SKM-1 treated with dmso at 0.1 percent for 144 hours (cell line): ENCODE measurements at regions not wholly inside any gene's neighbourhood (a gene's known extent, or its start where the extent isn't known, plus 50 kb on each side); places are given as distances from the start of the nearest gene placed in this dataset.

ENCODE experiments used
- DNase-seq: peaks from one replicate; lab custom pipeline; 2025; ENCODE audit not compliant: unreplicated experiment; lab: John Stamatoyannopoulos, UW

DNA sequence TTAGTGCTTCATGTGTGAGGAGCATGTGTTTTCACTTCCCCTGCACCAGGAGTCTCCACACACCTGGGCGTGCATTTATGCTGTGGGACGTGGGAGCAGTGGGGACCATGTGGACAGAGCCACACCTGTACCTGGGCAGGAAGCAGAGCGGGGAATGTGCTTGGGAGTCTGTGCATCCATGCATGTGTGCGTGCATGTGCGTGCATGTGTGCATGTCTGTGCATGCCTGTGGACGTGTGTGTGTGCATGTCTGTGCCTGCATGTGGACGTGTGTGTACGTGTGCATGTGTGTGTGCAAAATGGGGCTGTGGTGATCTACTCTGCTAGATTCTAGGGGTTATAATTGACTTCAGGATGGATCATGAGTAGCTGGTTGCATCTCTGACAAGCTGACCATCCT, 224.0 kb upstream of the GMDS start:
- no peak for DNase-seq

- DNase-seq: no peak
Observed at GRCh38 chr6:2468601-2468955, 223.2 kb upstream of the GMDS start.

DNA sequence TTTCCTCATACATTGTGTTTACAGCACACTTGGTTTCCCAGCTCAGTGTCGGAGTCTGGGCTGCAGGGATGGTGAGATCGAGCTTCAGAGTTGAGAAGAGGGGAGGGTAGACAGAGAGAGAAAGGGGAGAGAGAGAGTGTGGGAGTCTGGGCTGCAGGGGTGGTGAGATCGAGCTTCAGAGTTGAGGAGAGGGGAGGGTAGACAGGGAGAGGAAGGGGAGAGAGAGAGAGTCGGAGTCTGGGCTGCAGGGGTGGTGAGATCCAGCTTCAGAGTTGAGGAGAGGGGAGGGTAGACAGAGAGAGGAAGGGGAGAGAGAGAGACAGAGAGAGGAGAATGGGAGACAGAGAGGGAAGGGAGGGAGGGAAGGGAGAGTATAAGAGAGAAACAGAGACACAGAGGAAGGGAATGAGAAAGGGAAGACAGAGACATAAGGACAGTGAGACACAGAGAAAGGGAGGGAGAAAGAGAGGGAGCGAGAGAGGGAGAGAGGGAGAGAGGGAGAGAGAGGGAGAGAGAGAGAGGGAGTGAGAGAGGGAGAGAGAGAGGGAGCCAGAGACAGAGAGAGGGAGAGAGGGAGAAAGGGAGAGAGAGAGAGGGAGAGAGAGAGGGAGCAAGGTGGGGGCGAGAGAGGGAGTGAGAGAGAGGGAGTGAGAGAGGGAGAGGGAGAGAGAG, 222.7 kb upstream of the GMDS start:
- no peak for DNase-seq

DNA sequence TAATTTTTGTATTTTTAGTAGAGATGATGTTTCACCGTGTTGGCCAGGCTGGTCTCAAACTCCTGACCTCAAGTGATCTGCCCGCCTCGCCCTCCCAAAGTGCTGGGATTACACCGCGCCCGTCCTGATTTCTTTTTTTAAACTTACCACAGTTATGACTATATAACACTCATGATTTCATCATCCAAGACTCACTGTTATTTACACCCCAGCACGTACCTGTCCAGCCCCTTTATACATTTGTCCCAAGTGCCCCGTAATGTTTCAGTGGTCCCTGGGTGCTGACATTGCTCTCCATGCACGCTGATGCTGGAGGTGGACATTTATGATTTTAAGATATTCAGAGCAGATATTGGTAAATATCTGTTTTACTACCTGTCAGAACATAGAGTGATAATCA, 219.9 kb upstream of the GMDS start:
- no peak for DNase-seq

DNA sequence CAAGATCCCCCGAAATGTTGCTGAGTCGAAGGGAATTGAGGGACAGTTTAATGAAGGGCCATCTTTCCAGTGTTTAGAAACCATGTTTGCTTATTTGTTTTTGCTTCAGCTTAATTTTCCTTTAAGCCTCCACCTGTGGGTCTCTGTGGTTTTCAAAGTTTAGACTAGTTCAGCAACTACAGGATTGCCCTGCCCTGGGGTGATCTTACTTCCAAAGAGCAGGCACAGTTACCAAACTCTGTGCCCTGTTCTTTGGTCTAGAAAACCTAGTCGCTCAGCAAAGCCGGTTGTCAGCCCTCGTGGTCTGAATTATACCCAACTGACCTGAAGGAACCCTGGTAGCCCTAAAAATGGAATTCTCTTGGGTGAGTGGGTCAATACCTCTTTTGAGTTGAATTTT, 219.2 kb upstream of the GMDS start:
- no peak for DNase-seq

DNA sequence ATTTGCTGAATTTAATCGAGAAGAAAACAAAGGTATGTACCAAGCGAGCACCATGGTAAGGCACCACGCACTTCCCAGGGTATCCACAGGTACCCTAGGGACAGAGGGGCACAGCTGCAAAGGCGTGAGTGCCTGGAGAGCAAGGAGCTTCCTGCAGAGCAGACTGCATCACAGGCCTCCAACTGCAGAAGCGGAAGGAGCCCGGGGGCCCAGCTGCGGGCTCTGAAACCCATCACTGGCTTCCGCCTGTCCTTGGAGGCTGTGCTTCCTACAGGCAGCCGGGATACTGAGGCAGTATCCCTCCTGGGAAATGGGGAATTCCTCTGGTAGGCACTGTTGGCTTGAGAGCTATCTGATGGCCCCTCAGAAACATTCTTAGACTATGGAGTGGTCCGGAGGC, 217.4 kb upstream of the GMDS start:
- no peak for DNase-seq

GRCh38 chr6:2460216-2460745, 214.9 kb upstream of the GMDS start:
- no peak for DNase-seq

DNA sequence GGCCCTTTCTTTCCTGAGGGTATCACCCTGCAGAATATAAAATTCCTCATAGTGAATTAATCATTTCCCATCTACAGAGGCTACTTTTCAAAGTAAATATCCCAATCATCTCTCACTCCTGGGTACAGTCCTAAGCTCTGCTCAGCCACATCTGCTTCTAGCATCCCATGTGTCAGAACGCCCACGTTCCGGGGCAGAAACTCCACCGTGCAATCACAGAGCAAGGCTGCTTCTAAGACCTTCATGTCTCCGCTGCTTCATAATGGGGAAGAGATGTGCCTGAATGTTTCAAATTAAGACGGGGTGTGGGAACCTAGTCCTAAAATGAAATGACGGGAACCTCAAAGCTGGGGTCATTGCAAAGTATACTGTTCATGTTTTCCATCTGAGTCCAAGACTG, 208.8 kb upstream of the GMDS start:
- DNase-seq: no peak

- no peak for DNase-seq
Observed at GRCh38 chr6:2450546-2450945, 205.1 kb upstream of the GMDS start.

GRCh38 chr6:2449572-2449940, 204.2 kb upstream of the GMDS start:
- no peak for DNase-seq

- peak; percentile 66 for DNase-seq
Observed at GRCh38 chr6:2448826-2449571, 203.6 kb upstream of the GMDS start.

DNA sequence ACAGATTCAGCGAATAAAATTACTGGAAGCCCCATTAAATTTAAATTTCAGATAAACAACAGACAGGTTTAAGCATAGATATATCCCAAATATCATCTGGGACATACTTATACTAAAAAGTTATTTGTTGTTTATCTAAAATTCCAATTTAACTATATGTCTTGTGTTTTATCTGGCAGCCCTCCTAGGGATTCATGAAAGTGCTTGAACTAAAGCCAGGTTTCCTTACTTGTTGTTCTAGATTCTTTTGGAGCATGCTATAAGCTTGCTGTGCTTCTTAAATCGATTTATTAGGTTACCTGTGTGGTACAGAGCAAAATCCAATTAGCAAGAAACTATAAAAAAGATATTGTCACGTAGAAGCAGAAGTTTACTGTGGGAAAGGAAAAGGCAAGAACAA, 202.5 kb upstream of the GMDS start:
- no peak for DNase-seq

DNA sequence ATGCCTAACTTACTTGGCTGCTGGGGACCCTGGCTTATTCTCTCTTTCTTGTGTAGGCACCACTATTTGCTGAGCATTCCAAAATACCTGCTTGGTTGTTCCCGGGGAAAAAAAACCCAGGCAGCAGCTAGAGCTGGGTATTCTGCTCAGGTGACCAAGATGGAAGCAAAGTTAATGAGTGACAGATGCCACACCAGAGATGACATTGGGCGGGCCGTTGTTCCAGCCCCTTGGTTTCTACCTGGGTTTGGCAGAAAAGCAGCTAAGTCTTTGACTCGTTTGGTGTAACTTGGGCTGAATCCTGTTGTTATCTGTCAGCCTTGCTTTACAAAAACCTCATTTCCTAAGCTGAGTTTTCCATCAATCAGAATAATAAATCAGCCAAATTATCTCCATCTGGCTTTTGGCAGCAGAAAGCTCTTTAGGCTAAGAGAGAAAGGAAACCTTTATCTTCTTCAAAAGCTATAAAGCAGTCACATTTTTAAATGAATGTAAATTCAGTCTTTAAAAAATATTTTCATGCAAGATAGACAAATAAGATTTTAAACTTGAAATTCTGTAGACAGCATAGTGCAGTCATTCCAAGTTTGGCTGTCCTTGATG, 202.0 kb upstream of the GMDS start:
- DNase-seq: no peak

DNA sequence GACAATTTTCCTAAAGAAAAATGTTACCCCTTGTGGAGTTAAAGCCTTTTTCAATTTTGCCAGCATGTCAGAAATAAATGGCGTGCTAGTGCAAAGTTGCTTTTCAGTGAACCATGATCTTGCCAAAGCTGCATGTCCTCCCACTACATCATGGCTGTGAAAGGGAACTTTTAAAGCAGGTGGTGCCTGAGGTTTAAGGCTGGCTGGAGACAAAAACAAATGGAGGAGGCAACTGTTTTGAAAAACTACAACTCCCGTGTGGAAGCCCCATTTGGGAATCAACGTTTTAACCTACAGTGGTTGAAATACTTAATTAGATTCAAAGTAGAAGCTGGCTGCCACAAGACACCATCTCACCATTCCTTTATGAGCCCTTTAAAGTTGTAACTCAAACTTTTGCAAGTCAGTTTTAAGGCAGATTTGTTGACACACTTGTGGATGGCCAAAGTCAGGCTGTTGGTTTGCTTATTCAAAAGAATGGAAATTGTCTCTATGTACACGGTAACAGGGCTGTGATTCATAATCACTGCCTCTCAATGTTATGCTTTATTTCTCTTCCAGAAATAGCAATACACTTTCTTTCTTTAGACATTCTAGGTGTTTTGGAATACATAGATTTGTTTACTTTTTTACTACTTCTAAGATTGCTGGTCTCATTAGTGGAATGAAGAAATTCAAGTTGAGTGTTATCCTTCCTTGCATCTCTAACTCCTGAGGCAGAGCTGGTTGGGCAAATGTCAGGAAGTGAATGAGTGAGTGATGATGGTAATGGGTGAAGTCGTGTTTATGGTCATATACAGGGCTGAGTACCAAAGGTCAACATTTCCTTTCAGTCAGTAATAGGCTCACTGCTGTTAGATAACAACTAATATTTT, 196.4 kb upstream of the GMDS start:
- DNase-seq: no peak

DNA sequence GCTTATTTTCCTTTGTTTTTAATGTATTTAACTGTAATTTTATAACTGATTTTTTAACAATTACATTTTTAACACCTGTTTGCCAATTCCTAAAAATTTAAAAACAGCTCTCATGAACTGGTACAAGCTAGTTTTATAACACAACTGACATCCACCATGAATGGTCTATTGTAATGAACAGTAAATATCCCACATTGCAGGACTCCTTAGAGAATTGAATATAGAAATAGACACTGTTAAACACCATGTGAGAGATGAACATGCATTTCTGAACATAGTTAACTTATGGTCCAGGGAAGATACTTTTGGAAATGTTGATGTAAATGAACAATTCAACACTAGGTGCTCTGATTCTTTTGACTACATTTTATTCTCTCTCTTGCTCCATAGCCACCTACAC, 195.1 kb upstream of the GMDS start:
- no peak for DNase-seq

GRCh38 chr6:2439632-2440031, 194.2 kb upstream of the GMDS start:
- DNase-seq: no peak

- no peak for DNase-seq
Observed at GRCh38 chr6:2439082-2439481, 193.7 kb upstream of the GMDS start.

DNA sequence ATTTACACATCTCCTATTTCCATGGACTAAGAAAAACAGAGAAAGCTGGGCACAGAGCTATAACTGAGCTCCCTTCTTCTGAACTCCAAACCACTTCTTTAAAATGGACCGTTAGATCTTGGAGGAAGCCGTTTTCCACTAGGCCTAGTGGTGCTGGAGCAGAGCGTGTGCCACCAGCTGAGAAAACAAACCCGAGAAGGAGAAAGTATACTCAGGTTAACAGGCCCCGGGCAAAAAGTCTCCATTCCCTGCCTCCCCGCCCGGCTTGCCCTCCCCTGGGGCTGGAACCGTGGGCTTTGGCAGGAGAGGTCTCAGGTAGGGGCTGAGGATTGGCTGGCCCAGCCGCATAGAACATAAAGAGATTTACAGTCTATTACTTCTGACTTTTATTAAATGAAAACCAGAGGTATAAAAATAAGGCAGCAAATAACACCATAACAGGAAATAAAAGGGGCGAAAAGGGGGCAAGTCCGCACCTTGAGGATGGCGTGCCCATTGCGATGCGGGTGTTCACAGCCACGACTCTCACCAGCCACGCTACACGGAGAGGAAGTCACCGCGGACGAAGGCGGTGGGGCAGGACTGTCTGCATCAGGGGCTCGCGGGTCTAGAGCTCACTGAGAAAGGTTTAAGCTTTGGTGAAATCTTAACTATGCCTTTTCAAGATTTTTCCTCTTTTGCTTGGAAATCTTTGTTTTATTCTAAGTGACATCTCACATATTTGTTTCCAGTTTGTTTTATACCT, 191.2 kb upstream of the GMDS start:
- DNase-seq: no peak

- no peak for DNase-seq
Observed at GRCh38 chr6:2435323-2435722, 189.9 kb upstream of the GMDS start.

GRCh38 chr6:2434912-2435311, 189.5 kb upstream of the GMDS start:
- no peak for DNase-seq

- no peak for DNase-seq
Observed at GRCh38 chr6:2434116-2434515, 188.7 kb upstream of the GMDS start.
